SK-N-SH (cell line): ENCODE measurements at regions not wholly inside any gene's neighbourhood (a gene's known extent, or its start where the extent isn't known, plus 50 kb on each side); places are given as distances from the start of the nearest gene placed in this dataset.

Experiments
- CTCF ChIA-PET: fragments of 300-600, 350-600 bp; formaldehyde crosslinking; extraction: SDS; loops from one replicate; lab custom pipeline; 2021; lab: Yijun Ruan, JAX
- POLR2A ChIA-PET: fragments of 350-600 bp; sonication (Branson Sonifier 250); formaldehyde crosslinking; extraction: SDS; loops from one replicate; lab custom pipeline; 2020; ENCODE audit warnings: antibody characterized with exemption, inconsistent platforms; lab: Yijun Ruan, JAX
- DNase-seq: peaks from one replicate; pipeline ENCODE4 v3.0.0; 2012
- H2AFZ ChIP-seq: fragments of 200-600 bp; sonication (generic); 2 replicates; pipeline ENCODE4 v1.8.1; 2016; ENCODE audit warnings: antibody characterized with exemption, mild to moderate bottlenecking, low read depth
- H3F3A ChIP-seq: fragments of 200-600 bp; sonication (generic); replicated peaks from 2 replicates; pipeline ENCODE3; 2016; ENCODE audit warnings: antibody characterized with exemption, mild to moderate bottlenecking; ENCODE audit not compliant: insufficient read depth
- H3K27ac ChIP-seq, 2 experiments: fragments of 200-500 bp in 1 of 2; fragments of 200-600 bp in 1 of 2; sonication (Bioruptor generic) in 1 of 2; sonication (generic), shearing (Covaris generic) in 1 of 2; 2 replicates each; pipeline versions ENCODE4 v1.5.1 to v1.6.1; 2014 to 2016; ENCODE audit warnings: low read depth in 2 of 2, inconsistent platforms in 1 of 2, low read length in 1 of 2, mild to moderate bottlenecking in 1 of 2, mixed read lengths in 1 of 2
- H3K27me3 ChIP-seq: fragments of 200-600 bp; sonication (generic), shearing (Covaris generic); 2 replicates; pipeline ENCODE4 v1.6.1; 2016; ENCODE audit warnings: mixed run types; ENCODE audit not compliant: insufficient read depth
- H3K36me3 ChIP-seq, 2 experiments: fragments of 200-500 bp in 1 of 2; fragments of 200-600 bp in 1 of 2; sonication (Bioruptor generic) in 1 of 2; sonication (generic) in 1 of 2; replicated peaks in 1 of 2; 2 replicates each; pipeline versions ENCODE3 to v1.5.1; 2014 to 2016; ENCODE audit warnings: low read length in 1 of 2, mild to moderate bottlenecking in 1 of 2; ENCODE audit not compliant: insufficient read depth in 2 of 2, control insufficient read depth in 1 of 2
- H3K4me1 ChIP-seq, 2 experiments: fragments of 200-500 bp in 1 of 2; fragments of 200-600 bp in 1 of 2; sonication (Bioruptor generic) in 1 of 2; sonication (generic), shearing (Covaris generic) in 1 of 2; 2 replicates each; pipeline versions ENCODE4 v1.5.1 to v1.6.1; 2014 to 2016; ENCODE audit warnings: low read depth in 1 of 2, low read length in 1 of 2, mixed run types in 1 of 2; ENCODE audit not compliant: insufficient read depth in 2 of 2, control insufficient read depth in 1 of 2
- H3K4me2 ChIP-seq: fragments of 200-600 bp; sonication (generic), shearing (Covaris generic); 2 replicates; pipeline ENCODE4 v1.6.1; 2017; ENCODE audit warnings: mixed run types
- H3K4me3 ChIP-seq, 2 experiments: fragments of 200-500 bp in 1 of 2; fragments of 200-600 bp in 1 of 2; sonication (Bioruptor generic) in 1 of 2; sonication (generic), shearing (Covaris generic) in 1 of 2; 2 replicates each; pipeline versions ENCODE4 v1.5.1 to v1.8.1; 2014 to 2016; ENCODE audit warnings: low read depth in 2 of 2, inconsistent platforms in 1 of 2, low read length in 1 of 2, mild to moderate bottlenecking in 1 of 2, mixed read lengths in 1 of 2, moderate library complexity in 1 of 2
- H3K79me2 ChIP-seq: fragments of 200-600 bp; sonication (generic); 2 replicates; pipeline ENCODE4 v1.8.1; 2017; ENCODE audit warnings: mild to moderate bottlenecking; ENCODE audit not compliant: insufficient read depth
- H3K9ac ChIP-seq: fragments of 200-600 bp; sonication (generic); 2 replicates; pipeline ENCODE4 v1.6.1; 2017; ENCODE audit warnings: mixed run types
- H3K9me2 ChIP-seq: fragments of 200-600 bp; sonication (generic); 2 replicates; pipeline ENCODE4 v1.6.1; 2017; ENCODE audit warnings: mixed run types
- H3K9me3 ChIP-seq: fragments of 200-600 bp; sonication (generic); 2 replicates; pipeline ENCODE4 v1.6.1; 2017; ENCODE audit warnings: mixed run types, mild to moderate bottlenecking, moderate library complexity
- H4K20me1 ChIP-seq: fragments of 200-600 bp; sonication (generic); 2 replicates; pipeline ENCODE4 v1.6.1; 2017; ENCODE audit warnings: mild to moderate bottlenecking, mixed run types; ENCODE audit not compliant: insufficient read depth
- CHD2 ChIP-seq: fragments of 150-350 bp; IDR thresholded peaks from 2 replicates; pipeline ENCODE4 v1.6.1; 2018; ENCODE audit warnings: low read length; ENCODE audit not compliant: partially characterized antibody
- CTCF ChIP-seq: fragments of 200-600 bp; sonication (generic); IDR thresholded peaks from 2 replicates; pipeline ENCODE4 v1.6.1; 2017; ENCODE audit warnings: antibody characterized with exemption, mild to moderate bottlenecking, moderate library complexity
- ELF1 ChIP-seq: IDR thresholded peaks from 2 replicates; pipeline ENCODE4 v1.4.0; 2012
- EP300 ChIP-seq, 2 experiments: IDR thresholded peaks; 2 replicates each; pipeline versions ENCODE4 v1.4.0 to v1.6.1; 2012; ENCODE audit warnings: borderline replicate concordance in 1 of 2, low read depth in 1 of 2, low read length in 1 of 2
- FOXJ3 ChIP-seq: sonication (generic); formaldehyde crosslinking; IDR thresholded peaks from 2 replicates; pipeline ENCODE4 v1.5.1; 2020; ENCODE audit warnings: mild to moderate bottlenecking, missing genetic modification reagents
- GABPA ChIP-seq: IDR thresholded peaks from 2 replicates; pipeline ENCODE4 v1.4.0; 2012; ENCODE audit warnings: low read depth, mild to moderate bottlenecking
- NFIC ChIP-seq: IDR thresholded peaks from 2 replicates; pipeline ENCODE4 v1.4.0; 2012; ENCODE audit warnings: borderline replicate concordance
- NRF1 ChIP-seq: IDR thresholded peaks from 2 replicates; pipeline ENCODE4 v1.6.1; 2012; ENCODE audit warnings: low read depth, mild to moderate bottlenecking, low read length
- POLR2AphosphoS5 ChIP-seq: IDR thresholded peaks from 2 replicates; pipeline ENCODE4 v1.6.1; 2012; ENCODE audit warnings: low read depth, low read length
- RAD21 ChIP-seq: IDR thresholded peaks from 2 replicates; pipeline ENCODE4 v1.6.1; 2012; ENCODE audit warnings: mild to moderate bottlenecking, low read length
- REST ChIP-seq: IDR thresholded peaks from 2 replicates; pipeline ENCODE4 v1.6.1; 2012; ENCODE audit warnings: mild to moderate bottlenecking, low read depth, low read length, moderate library complexity
- TAF1 ChIP-seq: IDR thresholded peaks from 2 replicates; pipeline ENCODE4 v1.6.1; 2012; ENCODE audit warnings: low read depth, mild to moderate bottlenecking, low read length, moderate library complexity, borderline replicate concordance
- TCF12 ChIP-seq: IDR thresholded peaks from 2 replicates; pipeline ENCODE4 v1.4.0; 2012
- USF2 ChIP-seq: fragments of 150-350 bp; IDR thresholded peaks from 2 replicates; pipeline ENCODE4 v1.6.1; 2017; ENCODE audit warnings: antibody characterized with exemption, low read length, low read depth, borderline replicate concordance
- YY1 ChIP-seq: IDR thresholded peaks from 2 replicates; pipeline ENCODE4 v1.4.0; 2012; ENCODE audit warnings: low read depth, mild to moderate bottlenecking
- WGBS: methylation state at CpG from one replicate; pipeline ENCODE4 v1.1.6; 2017; ENCODE audit warnings: low lambda C conversion rate; 5-methylcytosine and 5-hydroxymethylcytosine counted together

- TF ChIP-seq GABPA (no peak), TCF12 (no peak), REST (no peak)
These were observed 786.4 kb upstream of the ARPP21 start (continued) for GRCh38 chr3:34852844-34853439.

- no peak overlapping the region for H3K9ac ChIP-seq
- H3K27me3 ChIP-seq = no peaks in the 10 kb centered on the region
- 21% methylated on average over 7 of the region's 7 CpGs for WGBS
- CTCF ChIA-PET = interaction anchor here (2.3 kb wide), 1 partner anchor 973 kb away, joined by 6 read pairs; no protein-coding TSS in a partner anchor
- H3K27ac ChIP-seq = no peak overlapping the region
- H3K79me2 ChIP-seq = no peaks in the 10 kb centered on the region
- H2AFZ ChIP-seq = no peak overlapping the region
- no peak for DNase-seq
- no peaks in the 10 kb centered on the region for H4K20me1 ChIP-seq
- no peaks in the 10 kb centered on the region for H3K9me2 ChIP-seq
- peaks cover 0 to 1% of the 10 kb centered on the region in 2 experiments; a peak in 1 of 4 replicates for H3K4me1 ChIP-seq
- TF ChIP-seq YY1 = no peak
- TF ChIP-seq CTCF = no peak
- TF ChIP-seq TCF12 = no peak
- TF ChIP-seq TAF1 = no peak
- no peak for TF ChIP-seq POLR2AphosphoS5
- TF ChIP-seq NFIC = no peak
- no peak for TF ChIP-seq CHD2
- TF ChIP-seq FOXJ3 (CRISPR knock-in tag) = no peak
- no peak for TF ChIP-seq USF2
- no peak for TF ChIP-seq GABPA
- TF ChIP-seq NRF1 = no peak
- TF ChIP-seq RAD21 = no peak
- TF ChIP-seq EP300 (IDR thresholded peaks at IDR 0.05; ENCODE audit: borderline replicate concordance in 1 of 2, low read depth in 1 of 2, low read length in 1 of 2) = no peak
- TF ChIP-seq ELF1 = no peak
- TF ChIP-seq, all 33 proteins: peak for 0
- Histone ChIP-seq H3K4me2 (no peak overlapping the region), H3F3A (no peaks in the 10 kb centered on the region), H3K9me3 (no peaks in the 10 kb centered on the region), H3K4me3 (no peak overlapping the region), H3K36me3 (no peaks in the 10 kb centered on the region)
- POLR2A ChIA-PET = no interaction called here
These were observed 783.0 kb upstream of the ARPP21 start for GRCh38 chr3:34856081-34856947.
